ENCODE measurements at regions not wholly inside any gene's neighbourhood (a gene's known extent, or its start where the extent isn't known, plus 50 kb on each side); places are given as distances from the start of the nearest gene placed in this dataset.

- DNase-seq (ENCODE audit: extremely low read depth, low read depth, low spot score) = no peak
Observed at GRCh38 chr1:94708299-94708685, 111.9 kb upstream of the SLC44A3 start.

DNA sequence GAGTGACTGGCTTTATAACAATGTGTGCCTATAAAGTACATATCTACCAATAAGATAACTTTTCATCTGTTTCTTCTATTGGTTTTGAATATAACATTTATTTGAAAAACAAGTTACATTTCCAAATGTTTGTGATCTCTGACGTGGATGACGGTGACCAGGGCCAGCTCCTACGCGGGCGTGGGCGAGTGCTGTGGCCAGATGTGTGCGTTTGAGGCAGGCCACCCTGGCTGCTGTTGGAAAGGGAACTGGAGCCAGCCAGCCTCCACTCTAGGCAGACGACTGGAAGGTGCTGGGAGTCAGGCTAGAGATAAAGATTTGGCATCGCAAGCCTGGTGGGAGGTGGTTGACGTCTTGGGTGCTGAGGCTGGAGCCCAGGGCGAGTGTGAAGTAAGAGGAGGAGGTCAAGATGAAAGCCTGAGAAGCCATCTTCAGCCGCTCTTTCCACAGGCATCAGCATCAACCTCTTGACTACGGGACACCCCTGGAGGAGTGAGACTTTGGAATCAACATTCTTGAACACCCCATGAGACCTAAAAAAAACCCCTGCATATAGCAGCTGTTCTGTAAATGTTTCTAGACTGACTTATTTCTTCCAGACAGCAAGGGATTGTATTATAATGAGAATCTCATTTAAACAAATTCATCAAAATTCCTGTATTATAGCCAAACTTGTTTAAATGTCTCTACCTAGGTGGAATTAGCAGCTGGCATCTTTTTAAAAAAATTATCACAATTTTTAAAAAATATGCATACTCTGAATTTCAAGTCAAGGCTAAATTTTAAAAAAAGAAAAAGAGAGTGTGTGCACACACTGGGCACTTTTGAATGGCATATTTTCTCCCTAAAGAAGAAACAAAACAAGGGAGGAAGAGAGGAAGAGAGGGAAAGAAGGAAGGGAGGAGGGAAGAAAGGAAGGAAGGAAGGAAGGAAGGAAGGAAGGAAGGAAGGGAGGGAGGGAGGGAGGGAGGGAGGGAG, 112.5 kb upstream of the SLC44A3 start:
- DNase-seq (ENCODE audit: extremely low read depth, low read depth, low spot score) = no peak

DNA sequence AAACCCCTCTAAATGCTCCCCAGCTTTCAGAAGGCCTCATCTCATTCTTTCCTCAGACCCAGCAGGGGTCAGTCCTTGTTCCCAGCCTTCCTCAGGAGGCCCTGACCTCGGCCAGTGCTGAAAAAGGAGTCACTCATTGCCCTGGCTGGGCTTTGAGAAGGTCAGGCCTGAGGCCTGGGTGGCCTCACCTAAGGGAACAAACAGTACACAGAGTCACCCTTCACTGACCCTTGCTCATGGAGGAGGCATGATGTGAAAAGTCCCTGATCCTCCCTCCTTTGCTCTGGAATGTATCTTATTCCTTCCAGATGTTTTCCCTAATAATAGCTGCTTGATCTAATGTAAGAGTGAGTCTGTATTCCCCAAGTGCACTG, 117.7 kb upstream of the SLC44A3 start:
- no peak for DNase-seq (ENCODE audit: extremely low read depth, low read depth, low spot score)

GRCh38 chr1:94701796-94702441, 118.2 kb upstream of the SLC44A3 start:
- no peak for DNase-seq (ENCODE audit: extremely low read depth, low read depth, low spot score)

DNA sequence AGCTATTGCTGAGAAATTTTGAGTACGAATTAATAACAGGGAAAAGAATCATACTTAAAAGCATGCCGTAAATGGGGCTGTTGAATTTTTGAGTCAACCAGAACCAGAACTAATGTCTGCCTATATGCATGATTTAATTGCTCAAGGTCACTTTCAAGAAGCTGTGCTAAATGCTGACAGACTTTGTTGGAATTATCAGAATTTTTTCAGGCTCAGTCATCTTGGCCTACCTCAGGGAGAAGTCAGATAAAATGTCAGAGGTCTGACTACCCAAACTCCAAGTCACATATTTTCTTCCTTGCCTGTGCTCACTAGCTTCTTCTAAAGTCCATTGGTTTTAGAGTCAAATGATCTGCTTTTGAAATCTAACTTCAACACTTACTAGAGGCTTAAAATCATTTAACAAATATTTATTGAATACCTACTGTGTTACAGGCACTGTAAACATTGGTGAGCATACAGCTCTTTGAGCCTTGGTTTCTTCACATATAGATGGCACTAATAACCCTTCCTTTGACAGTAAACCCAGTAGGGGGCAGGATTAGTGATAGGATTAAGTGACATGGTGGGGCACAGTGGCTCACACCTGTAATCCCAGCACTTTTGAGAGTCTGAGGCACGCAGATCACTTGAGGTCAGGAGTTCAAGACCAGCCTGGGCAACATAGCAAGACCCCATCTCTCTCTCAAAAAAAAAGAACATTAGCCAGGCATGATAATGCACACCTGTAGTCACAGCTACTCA, 121.2 kb upstream of the SLC44A3 start:
- no peak for DNase-seq (ENCODE audit: extremely low read depth, low read depth, low spot score)

DNA sequence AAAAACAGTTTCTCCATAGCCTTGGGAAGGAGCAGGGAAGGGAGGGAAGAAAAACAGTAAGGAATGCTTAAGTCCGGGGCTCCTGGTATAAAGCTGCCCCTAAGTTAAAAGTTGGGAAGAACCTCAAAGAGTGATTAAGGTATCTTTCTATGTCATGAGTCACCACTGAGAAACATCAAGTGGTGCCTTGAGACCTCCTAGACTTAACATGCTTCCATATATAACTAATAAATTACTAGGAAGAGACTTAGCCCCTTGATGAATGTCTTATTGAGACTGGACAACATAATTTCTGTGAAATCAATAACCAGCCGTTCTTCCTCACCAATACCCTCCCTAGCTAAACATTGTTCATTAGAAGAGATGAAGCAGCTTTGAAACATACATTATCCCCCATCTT, 121.8 kb upstream of the SLC44A3 start:
- DNase-seq (ENCODE audit: extremely low read depth, low read depth, low spot score) = no peak

DNA sequence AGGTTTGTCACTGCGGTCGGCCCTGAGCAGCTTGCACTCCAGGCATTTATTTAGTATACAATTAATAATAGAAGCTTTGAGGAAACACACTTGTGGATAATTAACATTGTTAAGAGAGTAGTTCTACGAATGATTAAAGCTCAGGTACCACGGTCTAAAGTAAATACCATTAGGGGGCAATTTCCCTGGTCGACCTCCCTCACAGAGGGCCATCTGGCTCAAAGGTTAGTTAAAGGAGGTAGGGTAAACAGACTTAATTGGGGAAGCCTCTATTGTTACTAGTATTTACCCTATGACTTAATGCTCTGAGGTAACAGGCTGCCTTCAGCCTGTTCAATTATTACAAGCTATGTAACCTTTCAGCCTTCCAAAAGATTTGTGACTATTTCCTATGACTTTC, 122.3 kb upstream of the SLC44A3 start:
- DNase-seq (ENCODE audit: extremely low read depth, low read depth, low spot score) = no peak

- no peak for DNase-seq (ENCODE audit: extremely low read depth, low read depth, low spot score)
Observed at GRCh38 chr1:94694226-94694915, 125.8 kb upstream of the SLC44A3 start.

DNA sequence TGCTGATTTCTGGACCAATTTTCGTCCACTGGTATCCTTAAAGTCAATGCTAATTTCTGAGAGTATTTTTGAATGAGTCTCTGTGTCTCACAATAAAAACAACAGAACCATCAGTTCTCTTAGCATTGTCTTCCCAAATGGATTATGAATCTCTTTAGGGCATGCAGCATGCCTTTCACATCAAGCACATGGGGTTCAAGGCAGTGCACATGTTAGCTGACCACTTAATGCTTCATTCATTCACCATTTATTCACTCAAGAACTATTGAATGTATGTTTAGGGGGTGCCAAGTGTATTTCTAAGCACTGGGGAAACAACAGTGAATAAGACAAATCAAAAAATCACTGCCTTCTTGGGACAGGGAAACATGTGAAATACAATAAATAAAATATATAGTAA, 126.7 kb upstream of the SLC44A3 start:
- no peak for DNase-seq (ENCODE audit: extremely low read depth, low read depth, low spot score)

GRCh38 chr1:94693029-94693428, 127.1 kb upstream of the SLC44A3 start:
- no peak for DNase-seq (ENCODE audit: extremely low read depth, low read depth, low spot score)

DNA sequence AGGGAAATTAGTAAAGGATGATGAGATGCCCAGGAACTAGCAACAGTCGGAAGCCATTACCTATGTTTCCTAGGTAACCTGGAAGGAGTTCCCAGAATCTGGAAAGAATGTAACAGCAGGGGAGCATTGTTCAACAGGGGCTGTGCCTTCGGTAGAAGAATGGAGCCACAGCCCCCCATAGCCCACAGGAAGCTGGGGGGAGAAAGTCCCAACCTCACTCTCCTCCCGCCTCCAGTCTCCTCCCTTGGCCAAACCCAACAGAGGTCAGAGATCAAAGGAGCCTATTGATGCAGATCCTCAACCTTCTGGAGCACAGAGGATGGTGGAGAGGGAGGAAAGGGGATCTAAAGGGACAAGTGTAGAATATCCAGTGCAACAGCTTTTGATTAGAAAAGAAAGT, 131.5 kb upstream of the SLC44A3 start:
- DNase-seq (ENCODE audit: extremely low read depth, low read depth, low spot score) = no peak

DNA sequence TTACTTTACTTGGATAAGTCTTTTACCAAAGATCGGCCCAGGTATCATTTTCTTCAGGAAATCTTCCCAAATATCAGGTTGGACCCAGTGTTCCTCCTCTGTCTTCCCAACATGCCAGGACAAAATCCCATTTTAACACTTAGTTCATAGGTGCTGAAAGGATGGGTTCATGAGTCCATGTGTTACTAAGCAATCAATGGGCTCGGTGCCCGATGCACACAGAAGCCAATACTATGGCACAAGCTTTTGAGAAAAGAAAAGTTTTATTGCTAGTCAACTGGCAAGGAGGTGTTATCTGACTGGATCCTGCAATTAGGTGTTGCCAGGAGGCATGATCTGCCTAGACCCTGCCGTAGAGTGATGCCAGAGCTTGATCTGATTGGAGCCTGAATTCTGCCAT, 133.3 kb upstream of the SLC44A3 start:
- no peak for DNase-seq (ENCODE audit: extremely low read depth, low read depth, low spot score)

DNA sequence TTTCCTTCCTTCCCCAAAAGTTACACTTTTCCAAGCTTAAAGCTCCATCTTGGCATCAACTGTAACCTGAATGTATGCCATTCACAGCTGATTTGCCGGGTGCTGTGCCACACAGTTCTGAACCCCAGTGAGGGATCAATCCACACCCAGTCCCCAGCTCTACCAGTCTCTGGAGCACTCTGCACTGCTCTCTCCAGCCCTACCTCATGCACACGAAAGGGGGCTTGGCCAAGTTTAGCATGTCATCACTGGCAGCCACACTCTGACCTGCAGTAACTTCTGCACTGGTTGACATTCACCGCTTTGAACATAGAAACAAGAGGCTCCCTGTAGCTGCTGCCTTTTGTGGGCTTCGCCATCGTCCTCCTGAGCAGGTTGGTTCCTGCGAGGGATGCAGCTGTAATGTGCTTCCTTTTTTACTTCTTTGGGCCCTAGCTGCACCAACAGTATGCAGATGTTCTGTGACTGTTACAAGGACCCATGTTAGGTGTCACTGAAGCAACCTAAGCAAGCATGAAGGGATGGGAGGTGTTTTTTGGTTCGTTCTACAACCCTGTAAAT, 135.4 kb upstream of the SLC44A3 start:
- DNase-seq (ENCODE audit: extremely low read depth, low read depth, low spot score) = no peak

DNA sequence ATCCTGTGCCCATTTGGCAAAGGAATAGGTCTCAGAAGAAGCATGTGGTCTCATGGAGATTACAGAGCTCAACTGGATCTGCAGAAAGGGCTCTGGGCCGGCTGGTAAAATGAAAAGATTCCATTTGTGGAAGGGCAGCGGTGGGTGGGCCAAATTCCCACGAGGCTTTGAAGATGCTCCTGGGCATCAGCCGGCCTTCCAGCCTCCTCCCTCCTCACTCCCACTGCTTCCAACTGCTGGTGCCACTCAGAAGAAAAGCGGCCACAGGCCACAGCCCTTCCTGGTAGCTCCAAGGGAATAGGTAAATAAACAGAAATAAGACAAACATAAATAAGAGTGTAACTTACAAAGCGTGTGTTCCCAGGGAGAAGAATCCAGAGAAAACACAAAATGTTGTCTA, 136.3 kb upstream of the SLC44A3 start:
- no peak for DNase-seq (ENCODE audit: extremely low read depth, low read depth, low spot score)

DNA sequence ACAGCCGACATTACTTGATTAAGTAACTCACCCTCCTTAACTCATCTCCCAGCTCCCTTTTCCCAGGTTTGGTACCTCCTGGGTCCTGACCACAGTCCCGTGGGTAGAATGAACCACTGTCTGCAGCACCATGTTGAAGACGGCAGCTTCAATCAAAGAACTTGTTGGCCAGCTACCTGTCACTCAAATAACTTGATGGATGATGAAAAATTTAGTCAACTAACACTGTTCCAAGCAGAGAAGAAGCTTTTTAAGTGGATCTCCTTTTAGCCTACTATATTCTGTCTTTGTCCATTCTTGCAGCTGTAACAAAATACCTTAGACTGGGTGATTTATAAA, 138.4 kb upstream of the F3 start:
- no peak for DNase-seq (ENCODE audit: extremely low read depth, low read depth, low spot score)

- no peak for DNase-seq (ENCODE audit: extremely low read depth, low read depth, low spot score)
Observed at GRCh38 chr1:94679332-94680038, 137.9 kb upstream of the F3 start.

GRCh38 chr1:94678202-94678848, 136.8 kb upstream of the F3 start:
- DNase-seq (ENCODE audit: extremely low read depth, low read depth, low spot score) = no peak

GRCh38 chr1:94677714-94678113, 136.2 kb upstream of the F3 start:
- no peak for DNase-seq (ENCODE audit: extremely low read depth, low read depth, low spot score)

- DNase-seq (ENCODE audit: extremely low read depth, low read depth, low spot score) = no peak
Observed at GRCh38 chr1:94677087-94677486, 135.5 kb upstream of the F3 start.

DNA sequence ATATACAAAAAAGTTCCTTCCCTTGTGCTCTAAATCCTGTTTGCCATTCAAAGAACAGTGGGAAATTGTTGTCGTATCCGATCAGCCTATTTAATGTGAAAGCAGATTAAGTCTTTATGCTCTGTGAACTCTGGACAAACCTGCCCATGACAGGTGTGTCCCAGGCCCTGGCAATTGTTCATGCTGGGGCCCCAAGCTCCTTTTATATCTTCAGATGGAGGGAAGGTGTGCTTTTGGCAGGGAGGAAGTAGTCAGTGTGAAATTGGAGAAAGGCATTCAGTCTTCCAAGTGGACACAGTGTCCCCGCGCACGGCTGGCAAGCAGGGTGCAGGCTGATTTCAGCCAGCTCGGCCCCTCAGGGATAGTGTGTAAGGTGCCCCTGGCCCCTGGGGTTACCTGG, 135.1 kb upstream of the F3 start:
- no peak for DNase-seq (ENCODE audit: extremely low read depth, low read depth, low spot score)

All from glomerular endothelial cell (primary cell).